HFF-Myc (cell line): ENCODE measurements at regions not wholly inside any gene's neighbourhood (a gene's known extent, or its start where the extent isn't known, plus 50 kb on each side); places are given as distances from the start of the nearest gene placed in this dataset.
"Not testable (repeated sequence)": the region's sequence is repeated elsewhere in the genome, so short reads cannot be mapped to it uniquely, and the experiment has no call there.

Source experiments
- DNase-seq: peaks from one replicate; pipeline ENCODE4 v3.0.0-alpha.2; 2011; ENCODE audit warnings: low read depth; ENCODE audit errors: extremely low read depth
- H3K4me3 ChIP-seq: replicated peaks from 2 replicates; pipeline ENCODE4 v1.5.1; 2011; ENCODE audit warnings: low read depth, mild to moderate bottlenecking, control low read depth, low read length
- TF ChIP-seq, protein P1 (sequence below): IDR thresholded peaks from 2 replicates; pipeline ENCODE4 v1.5.1; 2012; ENCODE audit warnings: mild to moderate bottlenecking, low read depth, low read length, control low read depth; ENCODE audit errors: missing control alignments

- H3K4me3 ChIP-seq, result no peak overlapping the region
- TF ChIP-seq, protein P1, sequence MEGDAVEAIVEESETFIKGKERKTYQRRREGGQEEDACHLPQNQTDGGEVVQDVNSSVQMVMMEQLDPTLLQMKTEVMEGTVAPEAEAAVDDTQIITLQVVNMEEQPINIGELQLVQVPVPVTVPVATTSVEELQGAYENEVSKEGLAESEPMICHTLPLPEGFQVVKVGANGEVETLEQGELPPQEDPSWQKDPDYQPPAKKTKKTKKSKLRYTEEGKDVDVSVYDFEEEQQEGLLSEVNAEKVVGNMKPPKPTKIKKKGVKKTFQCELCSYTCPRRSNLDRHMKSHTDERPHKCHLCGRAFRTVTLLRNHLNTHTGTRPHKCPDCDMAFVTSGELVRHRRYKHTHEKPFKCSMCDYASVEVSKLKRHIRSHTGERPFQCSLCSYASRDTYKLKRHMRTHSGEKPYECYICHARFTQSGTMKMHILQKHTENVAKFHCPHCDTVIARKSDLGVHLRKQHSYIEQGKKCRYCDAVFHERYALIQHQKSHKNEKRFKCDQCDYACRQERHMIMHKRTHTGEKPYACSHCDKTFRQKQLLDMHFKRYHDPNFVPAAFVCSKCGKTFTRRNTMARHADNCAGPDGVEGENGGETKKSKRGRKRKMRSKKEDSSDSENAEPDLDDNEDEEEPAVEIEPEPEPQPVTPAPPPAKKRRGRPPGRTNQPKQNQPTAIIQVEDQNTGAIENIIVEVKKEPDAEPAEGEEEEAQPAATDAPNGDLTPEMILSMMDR, result no peak
- DNase-seq, result no peak
Measured at GRCh38 chr11:21983431-21983830, 209.5 kb upstream of the ANO5 start.

DNA sequence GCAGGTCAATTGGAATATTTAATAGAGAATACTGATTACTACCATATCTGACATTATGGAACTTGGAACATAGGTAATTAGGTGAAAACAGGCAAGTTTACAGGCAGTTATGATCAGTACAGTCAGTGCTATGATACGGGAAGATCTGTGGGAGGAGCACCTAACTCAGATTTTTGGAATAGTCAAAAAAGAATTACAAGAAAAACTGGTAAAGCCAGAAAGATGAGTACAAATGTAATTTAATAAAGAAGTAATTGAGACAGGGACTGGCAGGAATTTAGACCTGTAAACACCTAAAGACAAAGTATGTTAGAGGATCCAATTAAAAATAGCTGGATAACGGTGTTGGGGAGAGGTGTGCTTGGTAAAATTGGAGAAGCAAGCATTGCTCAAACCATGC, 206.5 kb upstream of the ANO5 start:
- TF ChIP-seq, protein P1, result no peak
- H3K4me3 ChIP-seq, result no peak overlapping the region
- DNase-seq, result no peak

GRCh38 chr11:21987261-21987660, 205.6 kb upstream of the ANO5 start:
- no peak for DNase-seq
- no peak overlapping the region for H3K4me3 ChIP-seq
- TF ChIP-seq, protein P1, result no peak

DNA sequence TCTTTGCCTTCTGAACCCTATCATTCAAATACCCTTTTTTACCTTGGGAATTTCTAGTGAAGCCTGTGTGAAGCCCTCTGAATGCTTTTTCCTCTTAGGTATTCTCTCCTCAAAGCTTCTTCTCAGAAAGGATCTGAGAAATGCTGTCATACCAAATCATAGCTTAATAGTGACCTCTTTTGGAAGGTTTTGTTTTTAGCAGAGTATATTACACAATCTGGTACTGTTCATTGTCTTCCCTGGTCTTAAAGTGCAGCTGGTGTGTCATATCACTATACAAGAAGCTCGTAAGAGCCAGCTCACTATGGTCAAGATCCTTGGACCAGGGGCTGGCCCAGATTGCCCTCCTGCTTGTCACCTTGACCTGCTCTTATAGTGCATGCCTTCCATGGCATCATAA, 204.4 kb upstream of the ANO5 start:
- DNase-seq, result no peak
- no peak overlapping the region for H3K4me3 ChIP-seq
- TF ChIP-seq, protein P1, result no peak

DNA sequence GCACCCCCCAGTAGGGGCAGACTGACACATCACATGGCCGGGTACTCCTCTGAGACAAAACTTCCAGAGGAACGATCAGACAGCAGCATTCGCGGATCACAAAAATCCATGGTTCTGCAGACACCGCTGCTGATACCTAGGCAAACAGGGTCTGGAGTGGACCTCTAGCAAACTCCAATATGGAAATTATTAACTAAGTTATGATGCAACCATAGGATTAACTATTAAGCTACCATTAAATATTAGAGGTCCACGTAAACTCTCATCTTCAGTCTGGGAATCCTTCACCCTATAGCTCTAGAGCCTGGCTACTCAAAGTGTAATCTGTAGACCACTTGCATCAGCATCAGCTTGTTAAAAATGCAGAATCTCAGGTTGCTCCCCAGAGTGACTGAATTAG, 191.1 kb upstream of the ANO5 start:
- DNase-seq, H3K4me3 ChIP-seq: not testable (repeated sequence)

- H3K4me3 ChIP-seq, result no peak overlapping the region
- DNase-seq, result no peak
- TF ChIP-seq, protein P1, result no peak
Measured at GRCh38 chr11:22006901-22007300, 186.0 kb upstream of the ANO5 start.

- H3K4me3 ChIP-seq, result no peak overlapping the region
- TF ChIP-seq, protein P1, result no peak
- DNase-seq, result no peak
Measured at GRCh38 chr11:22031791-22032190, 161.1 kb upstream of the ANO5 start.
